Uterus (tissue), 3 donors: ENCODE measurements at regions not wholly inside any gene's neighbourhood (a gene's known extent, or its start where the extent isn't known, plus 50 kb on each side); places are given as distances from the start of the nearest gene placed in this dataset.

Experiments used
- DNase-seq, 2 donors: peaks; one replicate each; pipeline ENCODE4 v3.0.0-alpha.2; 2019 to 2020
- H3K27ac ChIP-seq, 2 donors: fragments of 200-600 bp; sonication (generic); 1 replicate in 1 of 2; 2 replicates in 1 of 2; pipeline ENCODE4 v1.5.1; 2016 to 2018
- H3K27me3 ChIP-seq, 2 donors: fragments of 200-600 bp; sonication (generic); one replicate each; pipeline ENCODE4 v1.5.1; 2018 to 2019; ENCODE audit warnings: control low read depth in 1 of 2
- H3K36me3 ChIP-seq, 2 donors: fragments of 200-600 bp; sonication (generic); one replicate each; pipeline ENCODE4 v1.5.1; 2019; ENCODE audit warnings: control low read depth in 1 of 2
- H3K4me1 ChIP-seq, 2 donors: fragments of 200-600 bp; sonication (generic); one replicate each; pipeline ENCODE4 v1.5.1; 2018 to 2019; ENCODE audit warnings: control low read depth in 1 of 2
- H3K4me3 ChIP-seq, 2 donors: fragments of 200-600 bp; sonication (generic); 1 replicate in 1 of 2; 2 replicates in 1 of 2; pipeline ENCODE4 v1.5.1; 2018 to 2019; ENCODE audit warnings: mild to moderate bottlenecking in 1 of 2
- H3K9me3 ChIP-seq, 2 donors: fragments of 200-600 bp; sonication (generic); one replicate each; pipeline ENCODE4 v1.5.1; 2019; ENCODE audit warnings: control low read depth in 1 of 2
- CTCF ChIP-seq, 4 experiments: fragments of 200-600 bp in 2 of 4; fragments of 450-650 bp in 2 of 4; sonication (generic) in 2 of 4; IDR thresholded peaks; one replicate each; pipeline ENCODE4 v1.5.1; 2016 to 2019; ENCODE audit warnings: antibody characterized with exemption in 4 of 4, mild to moderate bottlenecking in 2 of 4, moderate library complexity in 1 of 4
- POLR2A ChIP-seq, 2 donors: fragments of 450-650 bp; IDR thresholded peaks; one replicate each; pipeline ENCODE4 v1.6.1; 2016; ENCODE audit warnings: antibody characterized with exemption in 2 of 2, mild to moderate bottlenecking in 1 of 2, moderate library complexity in 1 of 2
- intact Hi-C: fragments of 100-400 bp; cut with DNase I; formaldehyde crosslinking; loops from one replicate; pipeline ENCODE4 v1.15.1; 2023; ENCODE audit warnings: low total_unique reads
- donor health status: DM: yes; HTN: yes; CAD: no.

DNA sequence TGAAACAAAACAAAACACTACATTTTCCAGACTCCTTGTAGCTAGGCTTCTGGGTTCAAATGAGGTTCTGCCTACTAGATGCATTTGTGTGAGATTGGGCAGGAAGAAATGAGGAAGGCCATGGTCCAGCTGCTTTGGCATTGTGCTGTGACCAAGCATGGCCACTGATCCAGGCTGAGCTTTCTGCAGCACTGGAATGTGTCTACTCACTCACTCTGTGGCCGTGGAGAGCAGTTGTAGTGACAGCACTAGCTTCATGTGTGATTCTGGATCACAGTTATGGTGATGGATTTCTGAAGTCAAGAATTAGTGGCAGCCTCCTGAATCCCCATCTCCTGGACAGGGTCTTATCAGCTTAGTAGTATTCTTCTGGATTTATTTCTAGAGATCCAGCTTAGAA, 358.9 kb downstream of the GPAT3 start:
- Histone ChIP-seq H3K9me3 (no peaks in the 10 kb centered on the region), H3K27me3 (no peaks in the 10 kb centered on the region), H3K27ac (no peak overlapping the region), H3K4me1 (no peaks in the 10 kb centered on the region), H3K36me3 (no peaks in the 10 kb centered on the region), H3K4me3 (no peak overlapping the region)
- TF ChIP-seq CTCF (IDR thresholded peaks at IDR 0.05) (no peak), POLR2A (IDR thresholded peaks at IDR 0.05) (no peak)
- DNase-seq: no peak
- intact Hi-C loops: no loop called here

GRCh38 chr4:83890816-83891215, 354.9 kb downstream of the GPAT3 start:
- Histone ChIP-seq H3K4me3 (no peak overlapping the region), H3K27ac (no peak overlapping the region), H3K36me3 (no peaks in the 10 kb centered on the region), H3K27me3 (no peaks in the 10 kb centered on the region), H3K9me3 (no peaks in the 10 kb centered on the region), H3K4me1 (no peaks in the 10 kb centered on the region)
- DNase-seq: no peak
- TF ChIP-seq CTCF (IDR thresholded peaks at IDR 0.05): no peak
- no peak for TF ChIP-seq POLR2A (IDR thresholded peaks at IDR 0.05)
- intact Hi-C loops: no loop called here

- no peaks in the 10 kb centered on the region for H3K9me3 ChIP-seq
- DNase-seq: no peak
- H3K4me3 ChIP-seq: no peak overlapping the region
- H3K36me3 ChIP-seq: no peaks in the 10 kb centered on the region
- H3K27me3 ChIP-seq: no peaks in the 10 kb centered on the region
- H3K27ac ChIP-seq: no peak overlapping the region
- TF ChIP-seq CTCF (IDR thresholded peaks at IDR 0.05): no peak
- TF ChIP-seq POLR2A (IDR thresholded peaks at IDR 0.05): no peak
- no peaks in the 10 kb centered on the region for H3K4me1 ChIP-seq
- intact Hi-C loops: no loop called here
Observed at GRCh38 chr4:83890231-83890630, 354.3 kb downstream of the GPAT3 start.

GRCh38 chr4:83889802-83890201, 353.9 kb downstream of the GPAT3 start:
- TF ChIP-seq CTCF (IDR thresholded peaks at IDR 0.05) (no peak), POLR2A (IDR thresholded peaks at IDR 0.05) (no peak)
- Histone ChIP-seq H3K4me3 (no peak overlapping the region), H3K27me3 (no peaks in the 10 kb centered on the region), H3K9me3 (no peaks in the 10 kb centered on the region), H3K27ac (no peak overlapping the region), H3K4me1 (no peaks in the 10 kb centered on the region), H3K36me3 (no peaks in the 10 kb centered on the region)
- intact Hi-C loops: no loop called here
- no peak for DNase-seq

DNA sequence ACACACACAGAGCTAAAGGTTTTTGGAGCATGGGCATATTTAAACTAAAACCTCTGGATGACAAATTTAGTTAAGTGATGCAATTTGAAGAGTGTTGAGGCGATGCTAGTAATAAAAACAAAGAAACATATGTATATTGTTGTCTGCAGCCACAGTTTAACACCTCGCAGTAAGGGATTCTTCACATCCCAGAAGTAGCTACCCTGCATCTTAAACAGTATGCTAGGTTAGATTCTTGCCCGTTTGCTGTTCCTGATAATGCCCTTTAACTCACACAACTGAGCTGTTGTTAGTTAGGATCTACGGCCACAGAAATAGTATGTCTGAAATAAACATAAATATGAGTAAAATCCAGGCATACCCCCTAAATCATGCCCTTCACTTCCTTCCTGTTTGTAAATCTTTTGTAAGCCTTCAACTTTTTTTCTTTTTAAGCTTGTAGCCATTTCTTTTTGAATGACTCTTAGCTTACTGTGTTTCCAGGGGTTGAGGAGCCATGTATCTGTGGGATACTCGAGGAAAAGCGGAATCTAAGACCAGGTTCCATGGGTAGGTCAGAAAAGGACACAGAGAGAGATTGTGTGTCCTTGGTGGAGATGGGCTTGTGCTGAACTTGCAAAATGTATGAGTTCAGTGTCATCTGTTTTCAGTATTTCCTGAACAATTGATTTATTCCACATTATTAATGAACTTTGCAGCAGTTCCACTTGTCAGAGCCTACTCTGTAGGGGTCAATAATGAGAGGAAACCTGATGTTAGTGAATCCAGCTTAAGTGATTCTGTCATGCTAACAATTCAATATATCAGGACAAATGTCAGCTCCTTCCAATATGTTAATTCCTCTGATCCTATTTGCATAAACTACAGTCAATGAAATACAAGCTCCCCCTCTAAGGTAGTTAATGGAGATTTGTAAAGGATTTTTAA, 349.6 kb downstream of the GPAT3 start:
- no peaks in the 10 kb centered on the region for H3K9me3 ChIP-seq

More for the DNA sequence above, 349.6 kb downstream of the GPAT3 start:
- no peak overlapping the region for H3K27ac ChIP-seq
- no peaks in the 10 kb centered on the region for H3K27me3 ChIP-seq
- no peak for DNase-seq
- TF ChIP-seq CTCF (IDR thresholded peaks at IDR 0.05) (no peak), POLR2A (IDR thresholded peaks at IDR 0.05) (no peak)
- intact Hi-C loops: no loop called here
- H3K4me3 ChIP-seq: no peak overlapping the region
- H3K36me3 ChIP-seq: no peaks in the 10 kb centered on the region
- H3K4me1 ChIP-seq: no peaks in the 10 kb centered on the region
